GM12874 (cell line): ENCODE measurements at regions not wholly inside any gene's neighbourhood (a gene's known extent, or its start where the extent isn't known, plus 50 kb on each side); places are given as distances from the start of the nearest gene placed in this dataset.

Experiments used
- CTCF ChIP-seq: IDR thresholded peaks from 2 replicates; pipeline ENCODE4 v1.5.1; 2011; ENCODE audit warnings: low read depth, mild to moderate bottlenecking, control low read depth, low read length, moderate library complexity; ENCODE audit not compliant: insufficient read depth

- no peak for TF ChIP-seq CTCF
These were observed 60.6 kb upstream of the CD34 start for GRCh38 chr1:207971331-207972219.

GRCh38 chr1:207970329-207971233 is 59.7 kb upstream of the CD34 start:
- TF ChIP-seq CTCF: no peak

GRCh38 chr1:207969528-207969927 is 58.6 kb upstream of the CD34 start:
- no peak for TF ChIP-seq CTCF

- no peak for TF ChIP-seq CTCF
These were observed 57.6 kb upstream of the CD34 start for GRCh38 chr1:207968521-207969009.

GRCh38 chr1:207967703-207968102 is 56.8 kb upstream of the CD34 start:
- no peak for TF ChIP-seq CTCF

- no peak for TF ChIP-seq CTCF
These were observed 55.6 kb upstream of the CD34 start for GRCh38 chr1:207966521-207966920.
